C4-2B (cell line): ENCODE measurements at regions not wholly inside any gene's neighbourhood (a gene's known extent, or its start where the extent isn't known, plus 50 kb on each side); places are given as distances from the start of the nearest gene placed in this dataset.

Experiments used
- ZFX ChIP-seq: fragments of 450-650 bp; IDR thresholded peaks from 2 replicates; pipeline ENCODE4 v1.6.1; 2017
- TF ChIP-seq, protein P1 (sequence below): fragments of 450-650 bp; conservative IDR thresholded peaks from 2 replicates; pipeline ENCODE4 v1.5.1; 2017; ENCODE audit warnings: mild to moderate bottlenecking

GRCh38 chr2:59217360-59217759 lies 976.2 kb upstream of the FANCL start:
- TF ChIP-seq, protein P1, sequence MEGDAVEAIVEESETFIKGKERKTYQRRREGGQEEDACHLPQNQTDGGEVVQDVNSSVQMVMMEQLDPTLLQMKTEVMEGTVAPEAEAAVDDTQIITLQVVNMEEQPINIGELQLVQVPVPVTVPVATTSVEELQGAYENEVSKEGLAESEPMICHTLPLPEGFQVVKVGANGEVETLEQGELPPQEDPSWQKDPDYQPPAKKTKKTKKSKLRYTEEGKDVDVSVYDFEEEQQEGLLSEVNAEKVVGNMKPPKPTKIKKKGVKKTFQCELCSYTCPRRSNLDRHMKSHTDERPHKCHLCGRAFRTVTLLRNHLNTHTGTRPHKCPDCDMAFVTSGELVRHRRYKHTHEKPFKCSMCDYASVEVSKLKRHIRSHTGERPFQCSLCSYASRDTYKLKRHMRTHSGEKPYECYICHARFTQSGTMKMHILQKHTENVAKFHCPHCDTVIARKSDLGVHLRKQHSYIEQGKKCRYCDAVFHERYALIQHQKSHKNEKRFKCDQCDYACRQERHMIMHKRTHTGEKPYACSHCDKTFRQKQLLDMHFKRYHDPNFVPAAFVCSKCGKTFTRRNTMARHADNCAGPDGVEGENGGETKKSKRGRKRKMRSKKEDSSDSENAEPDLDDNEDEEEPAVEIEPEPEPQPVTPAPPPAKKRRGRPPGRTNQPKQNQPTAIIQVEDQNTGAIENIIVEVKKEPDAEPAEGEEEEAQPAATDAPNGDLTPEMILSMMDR: no peak
- no peak for TF ChIP-seq ZFX
